DMS 273 (cell line): ENCODE measurements at regions not wholly inside any gene's neighbourhood (a gene's known extent, or its start where the extent isn't known, plus 50 kb on each side); places are given as distances from the start of the nearest gene placed in this dataset.

ENCODE experiments used
- DNase-seq: peaks from one replicate; lab custom pipeline; 2025; ENCODE audit not compliant: unreplicated experiment; lab: John Stamatoyannopoulos, UW

DNA sequence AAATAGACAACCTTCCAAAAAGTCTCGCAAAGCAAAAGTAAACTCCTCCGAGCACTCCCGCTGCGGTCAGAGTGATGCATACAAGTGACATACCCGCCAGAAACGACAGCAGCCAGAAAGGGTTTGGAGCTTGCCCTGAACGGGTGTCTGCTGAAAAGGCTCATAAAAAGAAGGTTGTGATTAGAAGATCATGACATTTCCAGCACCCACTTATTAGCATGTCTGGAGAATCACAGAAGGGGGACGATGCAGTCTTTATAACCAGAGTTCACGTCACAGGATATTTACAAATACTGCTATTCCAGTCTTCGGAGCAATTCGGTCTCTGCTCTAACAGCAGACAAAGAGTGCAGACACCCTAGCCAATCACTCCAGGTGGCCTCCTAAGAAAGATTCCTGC lies 59.1 kb upstream of the FRMD4B start:
- DNase-seq: peak; percentile 34

DNA sequence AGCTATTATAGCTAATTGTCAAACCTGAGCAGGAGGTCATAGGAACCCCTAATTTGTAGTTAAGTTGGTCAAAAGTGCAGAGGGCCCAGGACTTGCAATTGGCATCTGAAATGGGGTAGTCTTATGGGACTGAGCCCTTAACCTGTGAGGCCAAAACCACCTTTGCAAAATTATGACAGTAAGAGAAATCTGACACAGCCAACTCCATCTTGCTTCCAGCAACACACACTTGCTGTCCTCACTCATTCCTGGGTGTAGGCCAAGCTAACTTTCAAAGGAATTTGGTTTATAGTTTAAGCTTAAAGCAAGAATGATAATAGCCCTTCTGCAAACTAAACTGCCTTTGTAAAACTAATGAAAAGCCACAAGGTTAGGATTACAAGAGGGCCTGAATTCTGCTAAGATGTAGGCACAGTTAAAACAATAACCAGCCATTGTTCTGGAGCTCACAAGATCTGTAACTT lies 57.6 kb upstream of the FRMD4B start:
- no peak for DNase-seq

DNA sequence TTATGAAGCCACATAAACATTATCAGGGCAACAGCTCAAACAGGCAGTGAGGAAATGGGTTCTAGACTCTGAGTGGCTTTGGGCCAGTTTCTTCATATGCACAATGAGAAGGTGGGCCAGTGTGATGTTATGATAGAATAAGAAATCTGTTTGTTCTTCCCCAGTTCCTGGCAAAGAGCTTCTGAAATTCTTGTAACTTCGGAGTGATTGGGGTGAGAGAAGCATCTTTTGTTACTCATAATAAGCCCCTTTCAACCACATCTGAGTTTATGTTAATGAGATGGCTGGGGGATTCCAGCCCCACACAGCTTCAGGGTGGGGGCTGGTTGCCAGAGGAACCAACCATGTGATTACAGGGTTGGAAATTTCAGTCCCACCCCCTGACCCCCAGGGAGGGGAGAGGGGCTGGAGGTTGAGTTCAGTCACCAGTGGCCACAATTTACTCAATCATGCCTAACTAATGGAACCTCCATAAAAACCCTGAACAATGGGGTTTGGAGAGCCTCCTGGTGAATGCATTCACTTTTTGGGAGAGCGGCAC lies 57.0 kb upstream of the FRMD4B start:
- DNase-seq: no peak

DNA sequence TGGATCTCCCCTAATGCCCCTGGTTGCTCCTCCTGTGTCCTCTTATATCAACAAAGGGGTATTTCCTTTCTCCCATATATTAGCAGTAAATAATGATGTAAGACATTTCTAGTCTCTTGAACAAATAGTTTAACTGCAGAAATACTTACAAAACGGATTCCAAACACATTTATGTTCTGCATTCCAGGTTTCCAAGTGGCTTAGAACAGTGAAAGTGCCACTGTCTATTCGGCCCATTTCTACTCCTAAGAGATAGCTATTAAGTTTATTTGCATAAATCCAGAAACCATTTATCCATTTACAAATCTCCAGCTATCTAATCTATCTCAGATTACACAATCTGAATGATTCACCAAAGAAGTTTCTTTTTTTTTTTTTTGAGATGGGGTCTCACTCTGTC lies 55.8 kb upstream of the FRMD4B start:
- DNase-seq: no peak

DNA sequence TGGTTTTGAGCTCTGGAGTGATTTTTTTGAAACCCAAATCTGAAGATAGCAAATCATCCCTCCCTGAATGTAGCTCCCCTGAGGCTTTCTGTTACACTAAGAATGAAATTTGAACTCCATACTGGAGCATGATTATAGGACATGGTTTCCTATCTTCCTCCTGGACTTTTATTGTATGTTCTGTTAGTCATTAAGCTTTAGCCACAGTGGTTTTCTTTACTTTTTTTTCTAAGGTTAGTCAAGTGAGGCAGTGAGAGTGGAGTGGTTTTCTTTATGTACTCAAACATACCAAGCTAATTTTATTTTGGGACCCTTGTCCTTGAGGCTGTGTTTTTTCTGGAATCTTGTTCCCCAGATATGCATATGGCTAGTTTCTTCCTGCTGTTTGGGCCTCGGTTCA lies 55.2 kb upstream of the FRMD4B start:
- DNase-seq: no peak

DNA sequence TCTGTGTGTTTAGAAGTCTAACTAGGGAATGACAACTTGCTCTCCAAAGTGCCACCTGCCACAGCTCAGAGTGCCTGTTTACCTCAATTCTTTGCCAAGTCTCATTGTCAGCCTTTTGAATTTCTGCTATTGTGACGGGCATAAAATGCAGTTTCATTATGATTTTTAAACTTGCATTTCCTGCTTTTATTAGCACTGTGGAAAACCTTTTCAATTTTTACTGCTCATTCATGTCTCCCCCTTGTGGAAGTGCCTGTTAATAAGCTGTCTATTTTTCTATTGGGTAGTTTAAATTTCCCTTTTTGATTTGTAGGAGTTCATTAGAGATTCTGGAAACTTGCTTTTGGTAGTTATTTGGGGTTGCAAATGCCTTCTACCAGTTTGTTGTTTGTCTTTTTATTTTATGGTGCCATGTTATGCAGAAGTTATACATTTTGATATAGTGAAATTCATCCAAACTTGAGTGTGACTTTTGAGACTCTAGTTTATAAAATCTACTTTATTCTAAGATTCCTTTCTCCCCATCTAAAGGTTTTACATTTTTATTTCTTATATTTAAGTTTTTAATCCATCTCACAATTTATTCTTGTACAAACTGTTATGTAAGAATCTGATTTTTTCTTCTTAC lies 53.9 kb upstream of the FRMD4B start:
- DNase-seq: peak; percentile 26

DNA sequence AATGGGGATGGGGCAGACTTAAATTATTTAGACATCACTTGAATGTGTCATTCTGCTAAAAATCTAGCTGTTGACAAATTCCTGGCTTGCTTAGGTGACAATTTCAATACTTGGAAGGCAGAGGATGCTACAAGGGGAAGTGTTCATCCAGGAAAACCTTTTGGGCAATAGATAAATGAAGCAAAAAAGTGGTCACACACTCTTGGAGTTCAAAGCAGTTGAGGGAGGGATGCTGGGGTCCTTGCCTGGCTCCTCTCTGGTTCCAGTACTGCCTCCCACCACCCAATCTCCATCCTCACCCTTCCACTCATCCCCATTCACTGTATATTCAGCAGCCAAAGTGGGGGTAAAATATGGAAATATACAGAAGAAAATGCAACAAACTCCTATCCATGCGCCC lies 52.6 kb upstream of the FRMD4B start:
- no peak for DNase-seq

DNA sequence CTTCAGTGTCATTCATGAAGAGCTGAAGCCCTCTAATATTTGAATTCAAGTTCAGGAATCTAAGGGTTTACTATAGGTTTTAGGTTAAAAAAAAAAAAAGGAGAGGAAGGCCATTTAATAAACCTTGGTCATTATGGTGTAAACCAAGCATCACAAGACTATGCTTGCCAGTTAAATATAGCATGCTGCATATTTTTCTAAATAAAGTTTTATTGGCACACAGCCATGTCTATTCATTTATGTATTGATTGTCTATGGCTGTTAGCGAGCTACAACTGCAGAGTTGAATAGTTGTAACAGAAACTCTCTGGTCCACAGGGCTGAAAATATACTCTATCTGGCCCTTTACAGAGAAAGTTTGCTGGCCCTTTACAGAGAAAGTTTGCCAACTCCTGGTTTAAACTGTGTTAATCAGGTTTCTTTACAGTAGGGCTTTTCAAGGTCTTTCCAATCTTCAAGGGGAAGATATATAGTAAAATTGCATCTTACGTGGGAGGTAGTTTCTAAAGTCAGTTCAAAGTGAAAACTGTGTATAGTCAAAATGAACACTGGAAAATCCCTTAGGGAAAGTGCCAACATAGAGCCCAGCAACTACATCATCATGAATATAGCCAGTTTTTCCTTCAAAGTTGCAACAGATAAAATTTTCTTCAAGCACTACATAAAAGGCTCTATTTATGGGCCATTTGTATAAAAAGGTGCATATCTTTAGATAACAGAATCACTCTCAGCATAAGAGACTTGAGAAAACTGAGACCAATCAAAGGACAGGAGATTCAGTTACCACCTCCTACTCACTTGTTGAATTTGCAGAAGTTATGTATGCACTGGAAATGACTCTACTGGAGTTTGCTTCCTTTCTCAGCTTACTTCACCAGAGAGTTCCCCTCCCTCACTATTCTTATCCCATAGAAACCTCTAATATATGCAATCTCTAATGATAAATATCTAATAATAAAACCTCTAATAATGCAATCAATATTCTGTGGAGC lies 49.7 kb upstream of the FRMD4B start:
- DNase-seq: no peak
